ENCODE measurements at regions not wholly inside any gene's neighbourhood (a gene's known extent, or its start where the extent isn't known, plus 50 kb on each side); places are given as distances from the start of the nearest gene placed in this dataset.

DNA sequence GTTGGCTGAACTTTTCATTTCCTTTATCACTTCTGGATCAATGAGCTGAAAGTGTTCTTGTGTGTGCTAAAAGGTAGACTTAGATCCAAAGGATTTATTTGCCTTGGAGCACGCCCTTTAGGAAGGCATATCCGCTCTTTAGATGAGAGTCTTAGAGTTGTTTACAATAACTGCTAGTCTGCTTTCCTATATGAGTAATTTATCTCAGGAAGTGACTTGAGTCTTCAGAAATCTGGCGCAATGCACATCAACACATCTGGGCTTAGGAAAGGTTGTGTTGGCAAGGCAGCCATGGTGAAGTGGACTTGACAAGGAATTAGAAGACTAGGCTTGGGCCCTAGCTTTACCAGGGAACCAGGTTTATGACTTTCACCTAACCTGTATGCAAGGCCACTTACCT, 204.1 kb upstream of the PTGFR start:
- H3K4me1 ChIP-seq: no peaks in the 10 kb centered on the region
- H3K9me3 ChIP-seq: no peaks in the 10 kb centered on the region
- no peaks in the 10 kb centered on the region for H3K27me3 ChIP-seq
- no peak for DNase-seq
- H3K9ac ChIP-seq (ENCODE audit: low read depth in 2 of 2, low read length in 2 of 2): no peak overlapping the region
- intact Hi-C loops (cut with DNase I): no loop called here
- TF ChIP-seq, protein P1, sequence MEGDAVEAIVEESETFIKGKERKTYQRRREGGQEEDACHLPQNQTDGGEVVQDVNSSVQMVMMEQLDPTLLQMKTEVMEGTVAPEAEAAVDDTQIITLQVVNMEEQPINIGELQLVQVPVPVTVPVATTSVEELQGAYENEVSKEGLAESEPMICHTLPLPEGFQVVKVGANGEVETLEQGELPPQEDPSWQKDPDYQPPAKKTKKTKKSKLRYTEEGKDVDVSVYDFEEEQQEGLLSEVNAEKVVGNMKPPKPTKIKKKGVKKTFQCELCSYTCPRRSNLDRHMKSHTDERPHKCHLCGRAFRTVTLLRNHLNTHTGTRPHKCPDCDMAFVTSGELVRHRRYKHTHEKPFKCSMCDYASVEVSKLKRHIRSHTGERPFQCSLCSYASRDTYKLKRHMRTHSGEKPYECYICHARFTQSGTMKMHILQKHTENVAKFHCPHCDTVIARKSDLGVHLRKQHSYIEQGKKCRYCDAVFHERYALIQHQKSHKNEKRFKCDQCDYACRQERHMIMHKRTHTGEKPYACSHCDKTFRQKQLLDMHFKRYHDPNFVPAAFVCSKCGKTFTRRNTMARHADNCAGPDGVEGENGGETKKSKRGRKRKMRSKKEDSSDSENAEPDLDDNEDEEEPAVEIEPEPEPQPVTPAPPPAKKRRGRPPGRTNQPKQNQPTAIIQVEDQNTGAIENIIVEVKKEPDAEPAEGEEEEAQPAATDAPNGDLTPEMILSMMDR (IDR thresholded peaks at IDR 0.05): no peak
- H3K36me3 ChIP-seq: no peaks in the 10 kb centered on the region
- no peak overlapping the region for H3K4me3 ChIP-seq
- no peak overlapping the region for H3K27ac ChIP-seq

DNA sequence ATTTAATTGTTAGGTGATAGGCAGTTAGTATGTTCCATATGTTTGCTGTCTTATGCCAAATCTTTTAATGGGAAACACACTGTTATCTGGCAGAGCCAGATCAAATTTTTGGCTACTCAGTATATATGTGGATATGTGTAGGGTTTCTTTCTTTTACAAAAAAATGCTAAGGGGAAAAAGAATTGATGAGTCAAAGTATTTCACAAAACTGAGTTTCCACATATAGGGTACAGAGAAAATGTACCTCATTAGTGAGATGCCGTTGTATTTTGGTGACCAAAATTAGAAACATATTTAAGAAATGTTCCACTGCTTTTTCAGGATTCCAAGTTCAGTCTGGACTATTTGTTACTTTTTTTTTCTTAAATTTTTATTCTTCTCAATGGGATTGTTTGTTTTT, 201.2 kb upstream of the PTGFR start:
- H3K9ac ChIP-seq (ENCODE audit: low read depth in 2 of 2, low read length in 2 of 2): no peak overlapping the region
- no peaks in the 10 kb centered on the region for H3K9me3 ChIP-seq
- TF ChIP-seq, protein P1 (IDR thresholded peaks at IDR 0.05): no peak
- H3K4me3 ChIP-seq: no peak overlapping the region
- H3K27ac ChIP-seq: no peak overlapping the region
- DNase-seq: no peak
- no peaks in the 10 kb centered on the region for H3K4me1 ChIP-seq
- H3K36me3 ChIP-seq: no peaks in the 10 kb centered on the region
- no peaks in the 10 kb centered on the region for H3K27me3 ChIP-seq
- intact Hi-C loops (cut with DNase I): no loop called here

DNA sequence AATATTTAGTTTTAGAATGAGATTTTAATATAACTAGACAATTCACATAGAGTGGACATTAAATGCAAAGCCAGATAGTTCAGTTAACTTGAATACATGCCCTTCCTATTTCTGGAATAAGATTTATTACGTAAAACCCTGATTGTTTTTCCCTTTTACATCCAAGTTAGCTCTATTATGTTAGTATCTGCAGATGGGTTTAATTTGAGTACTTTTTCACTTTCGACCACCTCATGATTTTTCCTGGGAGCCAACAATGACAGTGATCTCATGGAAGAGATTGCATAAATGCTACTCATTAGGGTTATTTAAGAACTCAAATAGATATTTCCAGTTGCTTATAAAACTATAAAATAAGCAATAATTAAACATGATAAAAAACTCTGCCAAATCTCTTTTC, 199.4 kb upstream of the PTGFR start:
- intact Hi-C loops (cut with DNase I): no loop called here
- no peak overlapping the region for H3K9ac ChIP-seq (ENCODE audit: low read depth in 2 of 2, low read length in 2 of 2)
- TF ChIP-seq, protein P1 (IDR thresholded peaks at IDR 0.05): no peak
- no peak overlapping the region for H3K27ac ChIP-seq
- H3K4me3 ChIP-seq: no peak overlapping the region
- no peaks in the 10 kb centered on the region for H3K36me3 ChIP-seq
- H3K4me1 ChIP-seq: no peaks in the 10 kb centered on the region
- DNase-seq: no peak
- no peaks in the 10 kb centered on the region for H3K9me3 ChIP-seq
- H3K27me3 ChIP-seq: no peaks in the 10 kb centered on the region

DNA sequence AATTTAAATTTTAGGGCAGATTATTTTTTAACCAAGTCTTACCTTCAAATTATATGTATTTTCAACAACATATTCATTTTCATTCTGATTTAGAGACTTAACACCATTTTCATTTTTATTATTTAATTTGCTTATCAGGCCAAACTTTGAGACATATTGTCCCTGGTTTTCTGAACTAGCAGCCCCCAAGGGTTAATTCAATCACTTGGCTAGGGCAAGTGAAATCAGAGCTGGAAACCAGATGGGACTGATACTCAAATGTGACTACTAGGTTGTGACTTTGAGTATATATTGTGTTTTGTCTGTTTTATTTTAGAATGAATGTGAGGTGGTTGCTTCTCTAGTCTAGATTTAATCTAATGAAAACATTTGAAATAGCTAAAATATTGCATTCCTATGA, 198.9 kb upstream of the PTGFR start:
- Histone ChIP-seq H3K27me3 (no peaks in the 10 kb centered on the region), H3K9me3 (no peaks in the 10 kb centered on the region), H3K27ac (no peak overlapping the region), H3K36me3 (no peaks in the 10 kb centered on the region), H3K9ac (ENCODE audit: low read depth in 2 of 2, low read length in 2 of 2) (no peak overlapping the region), H3K4me3 (no peak overlapping the region), H3K4me1 (no peaks in the 10 kb centered on the region)
- DNase-seq: no peak
- TF ChIP-seq, protein P1 (IDR thresholded peaks at IDR 0.05): no peak
- intact Hi-C loops (cut with DNase I): no loop called here

DNA sequence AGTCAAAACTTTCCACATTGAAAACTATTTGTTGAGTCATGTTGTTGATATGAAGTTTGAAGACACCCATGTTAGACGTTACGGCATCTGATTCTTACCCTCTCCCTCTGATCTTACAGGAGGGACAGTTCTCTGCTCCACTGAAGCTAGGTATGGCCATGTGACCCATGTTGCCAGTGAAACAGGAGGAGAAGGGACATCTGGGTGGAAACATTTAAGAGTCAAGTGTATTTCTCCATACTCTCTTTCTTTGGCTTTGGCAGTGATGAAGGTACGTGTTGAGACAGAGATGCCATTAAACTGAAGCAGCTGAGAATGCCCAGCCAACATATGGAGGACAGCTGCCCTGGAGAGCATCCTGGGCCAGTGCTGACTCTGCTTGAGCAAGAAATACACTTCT, 198.4 kb upstream of the PTGFR start:
- no peak overlapping the region for H3K9ac ChIP-seq (ENCODE audit: low read depth in 2 of 2, low read length in 2 of 2)
- TF ChIP-seq, protein P1 (IDR thresholded peaks at IDR 0.05): no peak
- no peak for DNase-seq
- no peaks in the 10 kb centered on the region for H3K27me3 ChIP-seq
- no peaks in the 10 kb centered on the region for H3K36me3 ChIP-seq
- intact Hi-C loops (cut with DNase I): no loop called here
- H3K4me1 ChIP-seq: no peaks in the 10 kb centered on the region
- no peaks in the 10 kb centered on the region for H3K9me3 ChIP-seq
- H3K4me3 ChIP-seq: no peak overlapping the region
- no peak overlapping the region for H3K27ac ChIP-seq

DNA sequence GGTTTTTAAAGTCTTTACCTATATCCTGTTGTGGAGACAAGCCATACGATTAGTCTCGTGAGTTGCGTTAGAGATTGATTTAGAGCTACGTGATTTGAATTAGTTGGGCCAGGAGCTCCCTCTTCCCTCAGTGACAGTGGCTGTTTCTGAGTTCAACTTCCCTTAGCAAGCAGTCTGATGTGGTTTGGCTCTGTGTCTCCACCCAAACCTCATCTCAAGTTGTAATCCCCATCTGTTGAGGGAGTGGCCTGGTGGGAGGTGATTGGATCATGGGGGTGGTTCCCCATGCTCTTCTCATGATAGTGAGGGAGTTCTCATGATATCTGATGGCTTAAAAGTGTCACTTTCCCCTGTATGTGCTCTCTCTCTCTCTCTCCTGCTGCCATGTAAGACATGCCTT, 192.9 kb upstream of the PTGFR start:
- H3K4me1 ChIP-seq: no peaks in the 10 kb centered on the region
- H3K36me3 ChIP-seq: no peaks in the 10 kb centered on the region
- DNase-seq: no peak
- no peak overlapping the region for H3K9ac ChIP-seq (ENCODE audit: low read depth in 2 of 2, low read length in 2 of 2)
- H3K27me3 ChIP-seq: no peaks in the 10 kb centered on the region
- TF ChIP-seq, protein P1 (IDR thresholded peaks at IDR 0.05): no peak
- no peaks in the 10 kb centered on the region for H3K9me3 ChIP-seq
- intact Hi-C loops (cut with DNase I): no loop called here
- H3K4me3 ChIP-seq: no peak overlapping the region
- H3K27ac ChIP-seq: no peak overlapping the region
